NCI-H510A treated with DMSO at 0.1 percent for 48 hours (cell line): ENCODE measurements at regions not wholly inside any gene's neighbourhood (a gene's known extent, or its start where the extent isn't known, plus 50 kb on each side); places are given as distances from the start of the nearest gene placed in this dataset.

ENCODE experiments used
- DNase-seq: peaks from one replicate; lab custom pipeline; 2025; lab: John Stamatoyannopoulos, UW

- DNase-seq: no peak
Measured at GRCh38 chr3:182692021-182692420, 101.3 kb upstream of the ATP11B start.

- no peak for DNase-seq
Measured at GRCh38 chr3:182692695-182693094, 100.6 kb upstream of the ATP11B start.

- DNase-seq: no peak
Measured at GRCh38 chr3:182693723-182694122, 99.6 kb upstream of the ATP11B start.

- no peak for DNase-seq
Measured at GRCh38 chr3:182696916-182697315, 96.4 kb upstream of the ATP11B start.

- DNase-seq: peak; percentile 68
Measured at GRCh38 chr3:182697345-182697919, 95.9 kb upstream of the ATP11B start.

GRCh38 chr3:182698078-182698477 is 95.2 kb upstream of the ATP11B start:
- no peak for DNase-seq

- DNase-seq: no peak
Measured at GRCh38 chr3:182699550-182700170, 93.6 kb upstream of the ATP11B start.

- DNase-seq: no peak
Measured at GRCh38 chr3:182702216-182702615, 91.1 kb upstream of the ATP11B start.

GRCh38 chr3:182703233-182703632 is 90.1 kb upstream of the ATP11B start:
- DNase-seq: no peak

GRCh38 chr3:182704926-182705325 is 88.4 kb upstream of the ATP11B start:
- no peak for DNase-seq

GRCh38 chr3:182708810-182709209 is 84.5 kb upstream of the ATP11B start:
- no peak for DNase-seq

- no peak for DNase-seq
Measured at GRCh38 chr3:182709306-182709705, 84.0 kb upstream of the ATP11B start.

- DNase-seq: peak; percentile 14
Measured at GRCh38 chr3:182710557-182711157, 82.6 kb upstream of the ATP11B start.

- DNase-seq: no peak
Measured at GRCh38 chr3:182711261-182711683, 82.0 kb upstream of the ATP11B start.

- DNase-seq: no peak
Measured at GRCh38 chr3:182711853-182712252, 81.5 kb upstream of the ATP11B start.

- no peak for DNase-seq
Measured at GRCh38 chr3:182713111-182713510, 80.2 kb upstream of the ATP11B start.

GRCh38 chr3:182713743-182714517 is 79.4 kb upstream of the ATP11B start:
- peak; percentile 89 for DNase-seq

- no peak for DNase-seq
Measured at GRCh38 chr3:182715006-182715405, 78.3 kb upstream of the ATP11B start.

GRCh38 chr3:182716114-182716688 is 77.1 kb upstream of the ATP11B start:
- DNase-seq: no peak

GRCh38 chr3:182717216-182717615 is 76.1 kb upstream of the ATP11B start:
- no peak for DNase-seq

- no peak for DNase-seq
Measured at GRCh38 chr3:182722907-182723306, 70.4 kb upstream of the ATP11B start.

- no peak for DNase-seq
Measured at GRCh38 chr3:182723596-182723995, 69.7 kb upstream of the ATP11B start.
